ENCODE measurements at regions not wholly inside any gene's neighbourhood (a gene's known extent, or its start where the extent isn't known, plus 50 kb on each side); places are given as distances from the start of the nearest gene placed in this dataset.

GRCh38 chr20:54272901-54273488 is 65.1 kb downstream of the PFDN4 start:
- TF ChIP-seq CTCF (IDR thresholded peaks at IDR 0.05; ENCODE audit: low read length, missing control alignments): no peak
- DNase-seq (ENCODE audit: low read depth): peak; percentile 70
- H3K4me3 ChIP-seq (replicated peaks; ENCODE audit: low read depth, low read length): no peak overlapping the region

GRCh38 chr20:54275359-54276111 is 67.6 kb downstream of the PFDN4 start:
- no peak overlapping the region for H3K4me3 ChIP-seq (replicated peaks; ENCODE audit: low read depth, low read length)
- DNase-seq (ENCODE audit: low read depth): no peak
- TF ChIP-seq CTCF (IDR thresholded peaks at IDR 0.05; ENCODE audit: low read length, missing control alignments): no peak

GRCh38 chr20:54276577-54277169 is 68.8 kb downstream of the PFDN4 start:
- no peak overlapping the region for H3K4me3 ChIP-seq (replicated peaks; ENCODE audit: low read depth, low read length)
- DNase-seq (ENCODE audit: low read depth): no peak
- TF ChIP-seq CTCF (IDR thresholded peaks at IDR 0.05; ENCODE audit: low read length, missing control alignments): no peak

GRCh38 chr20:54278262-54278661 is 70.4 kb downstream of the PFDN4 start:
- TF ChIP-seq CTCF (IDR thresholded peaks at IDR 0.05; ENCODE audit: low read length, missing control alignments): no peak
- H3K4me3 ChIP-seq (replicated peaks; ENCODE audit: low read depth, low read length): no peak overlapping the region
- no peak for DNase-seq (ENCODE audit: low read depth)

GRCh38 chr20:54282625-54283024 is 74.7 kb downstream of the PFDN4 start:
- no peak for DNase-seq (ENCODE audit: low read depth)
- no peak overlapping the region for H3K4me3 ChIP-seq (replicated peaks; ENCODE audit: low read depth, low read length)
- TF ChIP-seq CTCF (IDR thresholded peaks at IDR 0.05; ENCODE audit: low read length, missing control alignments): no peak

- DNase-seq (ENCODE audit: low read depth): no peak
- TF ChIP-seq CTCF (IDR thresholded peaks at IDR 0.05; ENCODE audit: low read length, missing control alignments): no peak
Observed at GRCh38 chr20:54283253-54283652, 75.4 kb downstream of the PFDN4 start.

More at GRCh38 chr20:54283253-54283652, 75.4 kb downstream of the PFDN4 start:
- H3K4me3 ChIP-seq (replicated peaks; ENCODE audit: low read depth, low read length): no peak overlapping the region

All from fibroblast of pulmonary artery (primary cell).